WTC11 (cell line): ENCODE measurements at regions not wholly inside any gene's neighbourhood (a gene's known extent, or its start where the extent isn't known, plus 50 kb on each side); places are given as distances from the start of the nearest gene placed in this dataset.

Experiments used
- ATAC-seq: fragments of 200-7000 bp; cut with Tn5 transposase; 2 replicates; pipeline ENCODE4 v1.10.0; 2021; ENCODE audit warnings: mild to moderate bottlenecking, moderate library complexity
- CTCF ChIA-PET: fragments of 300-600 bp; sonication (Branson Sonifier 250); formaldehyde crosslinking; loops from one replicate; lab custom pipeline; 2021; ENCODE audit warnings: antibody characterized with exemption; lab: Charles Lee
- POLR2A ChIA-PET: fragments of 350-600 bp; sonication (Branson Sonifier 250); formaldehyde crosslinking; loops from one replicate; lab custom pipeline; 2021; ENCODE audit warnings: antibody characterized with exemption; lab: Charles Lee
- DNase-seq: peaks from one replicate; pipeline ENCODE4 v3.0.0; 2021; ENCODE audit warnings: low spot score
- H3K27ac Mint-ChIP-seq: 2 replicates; pipeline ENCODE4 v1.8.0; 2021; ENCODE audit warnings: mixed read lengths
- H3K27me3 Mint-ChIP-seq: 2 replicates; pipeline ENCODE4 v1.8.0; 2021; ENCODE audit warnings: low read depth, mild to moderate bottlenecking, moderate library complexity, mixed read lengths
- H3K36me3 Mint-ChIP-seq: 2 replicates; pipeline ENCODE4 v1.8.0; 2021; ENCODE audit warnings: mixed read lengths
- H3K4me1 Mint-ChIP-seq: 2 replicates; pipeline ENCODE4 v1.8.0; 2022; ENCODE audit warnings: mixed read lengths
- H3K4me3 Mint-ChIP-seq: 2 replicates; pipeline ENCODE4 v1.8.0; 2021; ENCODE audit warnings: mild to moderate bottlenecking, moderate library complexity, mixed read lengths
- H3K9me3 Mint-ChIP-seq: 2 replicates; pipeline ENCODE4 v1.8.0; 2021; ENCODE audit warnings: mixed read lengths
- CREB1 ChIP-seq: sonication (generic); formaldehyde crosslinking; IDR thresholded peaks from 2 replicates; pipeline ENCODE4 v1.8.0; 2023; ENCODE audit warnings: mild to moderate bottlenecking, missing genetic modification reagents
- ETV6 ChIP-seq: sonication (generic); formaldehyde crosslinking; IDR thresholded peaks from 2 replicates; pipeline ENCODE4 v1.8.1; 2022; ENCODE audit warnings: mild to moderate bottlenecking, missing genetic modification reagents
- FOXK1 ChIP-seq: sonication (generic); formaldehyde crosslinking; IDR thresholded peaks from 2 replicates; pipeline ENCODE4 v1.8.0; 2022; ENCODE audit warnings: mild to moderate bottlenecking, moderate library complexity, missing genetic modification reagents
- FOXP1 ChIP-seq: sonication (generic); formaldehyde crosslinking; IDR thresholded peaks from 2 replicates; pipeline ENCODE4 v1.8.0; 2022; ENCODE audit warnings: missing genetic modification reagents, mild to moderate bottlenecking, moderate library complexity, borderline replicate concordance
- GTF2I ChIP-seq: fragments of 250-450 bp; sonication (Bioruptor Pico); conservative IDR thresholded peaks from 2 replicates; pipeline ENCODE4 v1.4.0; 2021; ENCODE audit warnings: mild to moderate bottlenecking
- HMGA2 ChIP-seq: fragments of 250-450 bp; sonication (Bioruptor Pico); IDR thresholded peaks from 2 replicates; pipeline ENCODE4 v1.4.0; 2021; ENCODE audit warnings: mild to moderate bottlenecking, moderate library complexity
- NFYB ChIP-seq: sonication (generic); formaldehyde crosslinking; conservative IDR thresholded peaks from 2 replicates; pipeline ENCODE4 v1.8.0; 2022; ENCODE audit warnings: low read depth, missing genetic modification reagents
- NR1H2 ChIP-seq: sonication (generic); formaldehyde crosslinking; IDR thresholded peaks from 2 replicates; pipeline ENCODE4 v1.9.0; 2021; ENCODE audit warnings: mild to moderate bottlenecking, moderate library complexity, missing genetic modification reagents
- NR2C2 ChIP-seq: sonication (generic); formaldehyde crosslinking; IDR thresholded peaks from 2 replicates; pipeline ENCODE4 v1.8.0; 2022; ENCODE audit warnings: mild to moderate bottlenecking, missing genetic modification reagents
- SMAD3 ChIP-seq: sonication (generic); formaldehyde crosslinking; IDR thresholded peaks from 2 replicates; pipeline ENCODE4 v1.8.0; 2022; ENCODE audit warnings: missing genetic modification reagents, mild to moderate bottlenecking, borderline replicate concordance
- SP1 ChIP-seq: sonication (generic); formaldehyde crosslinking; conservative IDR thresholded peaks from 2 replicates; pipeline ENCODE4 v1.8.1; 2022; ENCODE audit warnings: missing genetic modification reagents
- TEAD1 ChIP-seq: sonication (generic); formaldehyde crosslinking; IDR thresholded peaks from 2 replicates; pipeline ENCODE4 v1.8.0; 2022; ENCODE audit warnings: mild to moderate bottlenecking, missing genetic modification reagents
- TP53 ChIP-seq: sonication (generic); formaldehyde crosslinking; IDR thresholded peaks from 2 replicates; pipeline ENCODE4 v1.8.1; 2023; ENCODE audit warnings: mild to moderate bottlenecking, missing genetic modification reagents
- ZNF121 ChIP-seq: sonication (generic); formaldehyde crosslinking; IDR thresholded peaks from 2 replicates; pipeline ENCODE4 v1.8.0; 2023; ENCODE audit warnings: missing genetic modification reagents
- ZNF219 ChIP-seq: sonication (generic); formaldehyde crosslinking; IDR thresholded peaks from 2 replicates; pipeline ENCODE4 v1.8.0; 2023; ENCODE audit warnings: missing genetic modification reagents, mild to moderate bottlenecking, borderline replicate concordance
- ZNF232 ChIP-seq: sonication (generic); formaldehyde crosslinking; IDR thresholded peaks from 2 replicates; pipeline ENCODE4 v1.8.0; 2022; ENCODE audit warnings: mild to moderate bottlenecking, missing genetic modification reagents
- ZNF671 ChIP-seq: fragments of 250-450 bp; sonication (Bioruptor Pico); IDR thresholded peaks from 2 replicates; pipeline ENCODE4 v1.8.0; 2021; ENCODE audit warnings: mild to moderate bottlenecking
- TF ChIP-seq, protein P1 (sequence below): fragments of 250-450 bp; sonication (Bioruptor Pico); conservative IDR thresholded peaks from 2 replicates; pipeline ENCODE4 v1.9.0; 2021; ENCODE audit warnings: mild to moderate bottlenecking
- TF ChIP-seq, protein P2 (sequence below): fragments of 250-450 bp; sonication (Bioruptor Pico); IDR thresholded peaks from 2 replicates; pipeline ENCODE4 v2.1.2; 2022; ENCODE audit warnings: mild to moderate bottlenecking, moderate library complexity
- TF ChIP-seq, protein P3 (sequence below): sonication (generic); formaldehyde crosslinking; IDR thresholded peaks from 2 replicates; pipeline ENCODE4 v1.8.1; 2022; ENCODE audit warnings: mild to moderate bottlenecking, moderate library complexity, missing genetic modification reagents
- TF ChIP-seq, protein P4 (sequence below): fragments of 250-450 bp; sonication (Bioruptor Pico); IDR thresholded peaks from 2 replicates; pipeline ENCODE4 v1.9.0; 2021; ENCODE audit warnings: mild to moderate bottlenecking
- TF ChIP-seq, protein P5 (sequence below): fragments of 250-450 bp; sonication (Bioruptor Pico); IDR thresholded peaks from 2 replicates; pipeline ENCODE4 v1.8.0; 2021; ENCODE audit warnings: mild to moderate bottlenecking
- TF ChIP-seq, protein P6 (sequence below): sonication (generic); formaldehyde crosslinking; IDR thresholded peaks from 2 replicates; pipeline ENCODE4 v1.8.1; 2022; ENCODE audit warnings: missing genetic modification reagents, borderline replicate concordance
- TF ChIP-seq, protein P7 (sequence below): fragments of 200-600 bp; IDR thresholded peaks from 2 replicates; pipeline ENCODE4 v1.8.0; 2022; ENCODE audit warnings: antibody characterized with exemption

DNA sequence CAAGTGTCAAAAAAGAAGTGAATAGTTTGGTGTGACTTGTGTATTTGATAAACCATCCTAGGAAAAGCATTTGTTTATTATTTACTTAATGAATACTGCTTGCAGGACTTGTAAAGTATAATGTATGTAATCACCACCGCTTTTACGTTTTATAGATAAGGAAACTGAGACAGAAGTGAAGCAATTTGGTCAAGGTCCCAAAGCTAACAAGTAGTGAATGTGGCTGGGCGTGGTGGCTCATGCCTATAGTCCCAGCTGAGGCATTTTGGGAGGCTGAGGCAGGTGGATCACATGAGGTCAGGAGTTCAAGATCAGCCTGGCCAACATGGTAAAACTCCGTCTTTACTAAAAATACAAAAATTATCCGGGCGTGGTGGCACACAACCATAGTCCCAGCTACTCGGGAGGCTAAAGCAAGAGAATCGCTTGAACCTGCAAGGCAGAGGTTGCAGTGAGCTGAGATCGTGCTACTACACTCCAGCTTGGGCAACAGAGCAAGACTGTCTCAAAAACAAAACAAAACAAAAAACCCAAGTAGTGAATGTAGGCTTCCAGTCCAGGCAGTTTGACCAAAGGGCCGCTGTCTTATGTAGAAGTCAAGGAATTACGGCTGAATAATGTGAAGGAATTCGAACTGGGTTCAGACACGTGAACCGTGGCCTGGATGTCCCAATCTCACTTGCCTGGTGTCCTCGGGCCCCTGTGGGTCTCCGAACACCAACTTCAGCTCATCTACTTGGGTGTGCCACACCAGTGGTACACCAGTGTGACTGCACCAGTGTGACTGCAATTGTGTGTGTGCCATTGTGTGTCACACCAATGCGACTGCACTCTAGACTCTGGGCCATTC, 88.3 kb upstream of the MED13L start:
- ChIA-PET POLR2A (interaction anchor here (0.6 kb wide), 1 partner anchor 19 kb away, joined by 3 read pairs; no protein-coding TSS in a partner anchor), CTCF (interaction anchor here (0.6 to 0.9 kb wide), 2 partner anchors 64 to 69 kb away, joined by 3 to 6 read pairs; no protein-coding TSS in a partner anchor)
- Mint-ChIP-seq H3K4me1 (peaks cover 8% of the 10 kb centered on the region), H3K27me3 (no peaks in the 10 kb centered on the region), H3K4me3 (no peak overlapping the region), H3K27ac (no peak overlapping the region), H3K36me3 (no peaks in the 10 kb centered on the region), H3K9me3 (no peaks in the 10 kb centered on the region)
- DNase-seq, result no peak
- TF ChIP-seq, protein P1, sequence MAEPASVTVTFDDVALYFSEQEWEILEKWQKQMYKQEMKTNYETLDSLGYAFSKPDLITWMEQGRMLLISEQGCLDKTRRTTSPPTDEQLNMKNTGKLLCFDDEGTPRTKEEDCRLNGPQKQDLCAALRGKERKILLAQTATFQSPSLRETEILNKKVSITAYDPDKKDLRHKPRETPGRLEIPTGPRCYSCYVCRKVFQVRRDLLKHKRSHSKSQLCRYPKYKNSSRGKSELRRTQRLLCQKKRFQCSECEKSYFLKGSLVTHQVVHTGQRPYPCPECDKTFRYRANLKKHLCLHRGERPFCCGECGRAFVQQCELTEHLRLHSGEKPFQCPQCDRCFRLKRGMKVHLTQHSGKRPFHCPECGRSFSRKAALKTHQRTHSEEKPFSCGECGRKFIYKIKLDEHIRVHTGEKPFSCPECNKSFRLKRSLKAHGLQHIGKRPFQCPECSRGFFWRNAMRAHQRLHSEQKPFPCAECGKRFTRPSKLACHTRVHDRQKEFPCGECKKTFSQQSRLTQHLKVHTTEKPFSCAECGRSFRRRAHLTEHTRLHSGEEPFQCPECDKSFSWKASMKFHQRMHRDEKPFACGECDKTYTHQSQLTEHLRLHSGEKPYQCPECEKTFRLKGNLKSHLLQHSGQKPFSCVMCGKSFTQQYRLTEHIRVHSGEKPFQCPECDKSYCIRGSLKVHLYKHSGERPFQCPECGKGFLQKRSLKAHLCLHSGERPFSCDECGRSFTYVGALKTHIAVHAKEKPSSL (CRISPR knock-in tag), result no peak
- no peak for TF ChIP-seq CREB1 (CRISPR knock-in tag)
- no peak for TF ChIP-seq SP1 (CRISPR knock-in tag)
- no peak for TF ChIP-seq NFYB
- TF ChIP-seq ZNF121 (CRISPR knock-in tag), result no peak
- no peak for TF ChIP-seq TEAD1 (CRISPR knock-in tag)
- TF ChIP-seq HMGA2 (CRISPR knock-in tag), result no peak
- no peak for TF ChIP-seq GTF2I (CRISPR knock-in tag)
- no peak for TF ChIP-seq ZNF671 (CRISPR knock-in tag)
- TF ChIP-seq, protein P2, sequence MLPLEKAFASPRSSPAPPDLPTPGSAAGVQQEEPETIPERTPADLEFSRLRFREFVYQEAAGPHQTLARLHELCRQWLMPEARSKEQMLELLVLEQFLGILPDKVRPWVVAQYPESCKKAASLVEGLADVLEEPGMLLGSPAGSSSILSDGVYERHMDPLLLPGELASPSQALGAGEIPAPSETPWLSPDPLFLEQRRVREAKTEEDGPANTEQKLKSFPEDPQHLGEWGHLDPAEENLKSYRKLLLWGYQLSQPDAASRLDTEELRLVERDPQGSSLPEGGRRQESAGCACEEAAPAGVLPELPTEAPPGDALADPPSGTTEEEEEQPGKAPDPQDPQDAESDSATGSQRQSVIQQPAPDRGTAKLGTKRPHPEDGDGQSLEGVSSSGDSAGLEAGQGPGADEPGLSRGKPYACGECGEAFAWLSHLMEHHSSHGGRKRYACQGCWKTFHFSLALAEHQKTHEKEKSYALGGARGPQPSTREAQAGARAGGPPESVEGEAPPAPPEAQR (CRISPR knock-in tag), result no peak
- TF ChIP-seq ETV6 (CRISPR knock-in tag), result no peak
- TF ChIP-seq NR2C2, result no peak
- ATAC-seq, result no peak

DNA sequence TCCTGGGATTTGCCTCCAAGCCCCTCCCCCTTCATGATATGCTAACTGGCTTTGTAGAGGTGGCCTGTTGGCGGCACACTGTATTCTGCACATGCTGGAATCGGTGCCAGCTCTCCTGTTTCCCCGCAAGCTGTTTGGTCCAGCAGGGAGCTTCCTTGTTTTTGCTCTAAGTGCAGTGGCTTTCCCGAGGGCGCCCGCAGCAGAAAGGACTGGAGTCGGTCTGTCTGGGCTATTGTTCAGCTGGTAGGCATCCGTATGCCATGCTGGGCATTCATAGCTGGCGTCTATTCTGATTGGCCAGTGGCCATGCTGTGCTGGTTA, 88.9 kb upstream of the MED13L start:
- ATAC-seq (no peak), DNase-seq (no peak)
- CTCF ChIA-PET, result interaction anchor here (0.6 to 0.9 kb wide), 2 partner anchors 68 to 90 kb away, joined by 3 read pairs; no protein-coding TSS in a partner anchor
- no peaks in the 10 kb centered on the region for H3K9me3 Mint-ChIP-seq
- POLR2A ChIA-PET, result interaction anchor here (0.6 kb wide), 1 partner anchor 18 kb away, joined by 3 read pairs; no protein-coding TSS in a partner anchor
- H3K4me3 Mint-ChIP-seq, result no peak overlapping the region
- no peaks in the 10 kb centered on the region for H3K36me3 Mint-ChIP-seq
- no peak overlapping the region for H3K27ac Mint-ChIP-seq
- no peaks in the 10 kb centered on the region for H3K27me3 Mint-ChIP-seq
- TF ChIP-seq, protein P3, sequence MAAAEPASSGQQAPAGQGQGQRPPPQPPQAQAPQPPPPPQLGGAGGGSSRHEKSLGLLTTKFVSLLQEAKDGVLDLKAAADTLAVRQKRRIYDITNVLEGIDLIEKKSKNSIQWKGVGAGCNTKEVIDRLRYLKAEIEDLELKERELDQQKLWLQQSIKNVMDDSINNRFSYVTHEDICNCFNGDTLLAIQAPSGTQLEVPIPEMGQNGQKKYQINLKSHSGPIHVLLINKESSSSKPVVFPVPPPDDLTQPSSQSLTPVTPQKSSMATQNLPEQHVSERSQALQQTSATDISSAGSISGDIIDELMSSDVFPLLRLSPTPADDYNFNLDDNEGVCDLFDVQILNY, result no peak
- no peak for TF ChIP-seq ZNF219 (CRISPR knock-in tag)
- no peak for TF ChIP-seq TEAD1 (CRISPR knock-in tag)
- TF ChIP-seq, protein P2 (CRISPR knock-in tag), result no peak
- TF ChIP-seq, protein P4, sequence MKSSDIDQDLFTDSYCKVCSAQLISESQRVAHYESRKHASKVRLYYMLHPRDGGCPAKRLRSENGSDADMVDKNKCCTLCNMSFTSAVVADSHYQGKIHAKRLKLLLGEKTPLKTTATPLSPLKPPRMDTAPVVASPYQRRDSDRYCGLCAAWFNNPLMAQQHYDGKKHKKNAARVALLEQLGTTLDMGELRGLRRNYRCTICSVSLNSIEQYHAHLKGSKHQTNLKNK, result no peak
- TF ChIP-seq SMAD3, result no peak
- TF ChIP-seq FOXK1, result no peak
- TF ChIP-seq, protein P5, sequence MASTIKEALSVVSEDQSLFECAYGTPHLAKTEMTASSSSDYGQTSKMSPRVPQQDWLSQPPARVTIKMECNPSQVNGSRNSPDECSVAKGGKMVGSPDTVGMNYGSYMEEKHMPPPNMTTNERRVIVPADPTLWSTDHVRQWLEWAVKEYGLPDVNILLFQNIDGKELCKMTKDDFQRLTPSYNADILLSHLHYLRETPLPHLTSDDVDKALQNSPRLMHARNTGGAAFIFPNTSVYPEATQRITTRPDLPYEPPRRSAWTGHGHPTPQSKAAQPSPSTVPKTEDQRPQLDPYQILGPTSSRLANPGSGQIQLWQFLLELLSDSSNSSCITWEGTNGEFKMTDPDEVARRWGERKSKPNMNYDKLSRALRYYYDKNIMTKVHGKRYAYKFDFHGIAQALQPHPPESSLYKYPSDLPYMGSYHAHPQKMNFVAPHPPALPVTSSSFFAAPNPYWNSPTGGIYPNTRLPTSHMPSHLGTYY (CRISPR knock-in tag), result no peak
- TF ChIP-seq TP53 (CRISPR knock-in tag), result no peak
- TF ChIP-seq ZNF232 (CRISPR knock-in tag), result no peak
- TF ChIP-seq, protein P6, sequence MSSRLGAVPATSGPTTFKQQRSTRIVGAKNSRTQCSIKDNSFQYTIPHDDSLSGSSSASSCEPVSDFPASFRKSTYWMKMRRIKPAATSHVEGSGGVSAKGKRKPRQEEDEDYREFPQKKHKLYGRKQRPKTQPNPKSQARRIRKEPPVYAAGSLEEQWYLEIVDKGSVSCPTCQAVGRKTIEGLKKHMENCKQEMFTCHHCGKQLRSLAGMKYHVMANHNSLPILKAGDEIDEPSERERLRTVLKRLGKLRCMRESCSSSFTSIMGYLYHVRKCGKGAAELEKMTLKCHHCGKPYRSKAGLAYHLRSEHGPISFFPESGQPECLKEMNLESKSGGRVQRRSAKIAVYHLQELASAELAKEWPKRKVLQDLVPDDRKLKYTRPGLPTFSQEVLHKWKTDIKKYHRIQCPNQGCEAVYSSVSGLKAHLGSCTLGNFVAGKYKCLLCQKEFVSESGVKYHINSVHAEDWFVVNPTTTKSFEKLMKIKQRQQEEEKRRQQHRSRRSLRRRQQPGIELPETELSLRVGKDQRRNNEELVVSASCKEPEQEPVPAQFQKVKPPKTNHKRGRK (CRISPR knock-in tag), result no peak
- TF ChIP-seq SP1 (CRISPR knock-in tag), result no peak
- no peak for TF ChIP-seq NR1H2 (CRISPR knock-in tag)
- TF ChIP-seq FOXP1 (CRISPR knock-in tag), result no peak
- TF ChIP-seq, protein P7, sequence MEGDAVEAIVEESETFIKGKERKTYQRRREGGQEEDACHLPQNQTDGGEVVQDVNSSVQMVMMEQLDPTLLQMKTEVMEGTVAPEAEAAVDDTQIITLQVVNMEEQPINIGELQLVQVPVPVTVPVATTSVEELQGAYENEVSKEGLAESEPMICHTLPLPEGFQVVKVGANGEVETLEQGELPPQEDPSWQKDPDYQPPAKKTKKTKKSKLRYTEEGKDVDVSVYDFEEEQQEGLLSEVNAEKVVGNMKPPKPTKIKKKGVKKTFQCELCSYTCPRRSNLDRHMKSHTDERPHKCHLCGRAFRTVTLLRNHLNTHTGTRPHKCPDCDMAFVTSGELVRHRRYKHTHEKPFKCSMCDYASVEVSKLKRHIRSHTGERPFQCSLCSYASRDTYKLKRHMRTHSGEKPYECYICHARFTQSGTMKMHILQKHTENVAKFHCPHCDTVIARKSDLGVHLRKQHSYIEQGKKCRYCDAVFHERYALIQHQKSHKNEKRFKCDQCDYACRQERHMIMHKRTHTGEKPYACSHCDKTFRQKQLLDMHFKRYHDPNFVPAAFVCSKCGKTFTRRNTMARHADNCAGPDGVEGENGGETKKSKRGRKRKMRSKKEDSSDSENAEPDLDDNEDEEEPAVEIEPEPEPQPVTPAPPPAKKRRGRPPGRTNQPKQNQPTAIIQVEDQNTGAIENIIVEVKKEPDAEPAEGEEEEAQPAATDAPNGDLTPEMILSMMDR, result no peak
- H3K4me1 Mint-ChIP-seq, result peaks cover 8% of the 10 kb centered on the region
